Kidney epithelial cell (primary cell): ENCODE measurements at regions not wholly inside any gene's neighbourhood (a gene's known extent, or its start where the extent isn't known, plus 50 kb on each side); places are given as distances from the start of the nearest gene placed in this dataset.

Experiments
- DNase-seq: peaks from one replicate; pipeline ENCODE4 v3.0.0-alpha.2; 2010; ENCODE audit warnings: low read depth
- H3K27me3 ChIP-seq: 2 replicates; pipeline ENCODE4 v1.6.0; 2011; ENCODE audit warnings: low read length; ENCODE audit not compliant: control insufficient read depth, insufficient read depth
- H3K36me3 ChIP-seq: 2 replicates; pipeline ENCODE4 v1.5.1; 2011; ENCODE audit warnings: low read length; ENCODE audit not compliant: control insufficient read depth, insufficient read depth
- H3K4me3 ChIP-seq: 2 replicates; pipeline ENCODE4 v1.5.1; 2011; ENCODE audit warnings: low read depth, mild to moderate bottlenecking, control low read depth, low read length
- CTCF ChIP-seq: IDR thresholded peaks from 2 replicates; pipeline ENCODE4 v1.5.1; 2011; ENCODE audit warnings: mild to moderate bottlenecking, moderate library complexity, low read length, control low read depth, inconsistent platforms; ENCODE audit not compliant: insufficient read depth, poor library complexity, severe bottlenecking

GRCh38 chr15:29172742-29173725 is 96.6 kb downstream of the NSMCE3 start:
- no peak for DNase-seq
- H3K27me3 ChIP-seq = no peaks in the 10 kb centered on the region

GRCh38 chr15:29170521-29170920 is 99.1 kb downstream of the NSMCE3 start:
- no peak for DNase-seq
- TF ChIP-seq CTCF = no peak
- Histone ChIP-seq H3K27me3 (no peaks in the 10 kb centered on the region), H3K36me3 (no peaks in the 10 kb centered on the region), H3K4me3 (no peak overlapping the region)

More at GRCh38 chr15:29172742-29173725, 96.6 kb downstream of the NSMCE3 start:
- no peaks in the 10 kb centered on the region for H3K36me3 ChIP-seq
- TF ChIP-seq CTCF = no peak
- H3K4me3 ChIP-seq = no peak overlapping the region
